Kidney epithelial cell (primary cell): ENCODE measurements at regions not wholly inside any gene's neighbourhood (a gene's known extent, or its start where the extent isn't known, plus 50 kb on each side); places are given as distances from the start of the nearest gene placed in this dataset.

ENCODE experiments used
- DNase-seq: peaks from one replicate; pipeline ENCODE4 v3.0.0-alpha.2; 2010; ENCODE audit warnings: low read depth
- H3K27me3 ChIP-seq: 2 replicates; pipeline ENCODE4 v1.6.0; 2011; ENCODE audit warnings: low read length; ENCODE audit not compliant: control insufficient read depth, insufficient read depth
- H3K36me3 ChIP-seq: 2 replicates; pipeline ENCODE4 v1.5.1; 2011; ENCODE audit warnings: low read length; ENCODE audit not compliant: control insufficient read depth, insufficient read depth
- H3K4me3 ChIP-seq: 2 replicates; pipeline ENCODE4 v1.5.1; 2011; ENCODE audit warnings: low read depth, mild to moderate bottlenecking, control low read depth, low read length
- CTCF ChIP-seq: IDR thresholded peaks from 2 replicates; pipeline ENCODE4 v1.5.1; 2011; ENCODE audit warnings: mild to moderate bottlenecking, moderate library complexity, low read length, control low read depth, inconsistent platforms; ENCODE audit not compliant: insufficient read depth, poor library complexity, severe bottlenecking

DNA sequence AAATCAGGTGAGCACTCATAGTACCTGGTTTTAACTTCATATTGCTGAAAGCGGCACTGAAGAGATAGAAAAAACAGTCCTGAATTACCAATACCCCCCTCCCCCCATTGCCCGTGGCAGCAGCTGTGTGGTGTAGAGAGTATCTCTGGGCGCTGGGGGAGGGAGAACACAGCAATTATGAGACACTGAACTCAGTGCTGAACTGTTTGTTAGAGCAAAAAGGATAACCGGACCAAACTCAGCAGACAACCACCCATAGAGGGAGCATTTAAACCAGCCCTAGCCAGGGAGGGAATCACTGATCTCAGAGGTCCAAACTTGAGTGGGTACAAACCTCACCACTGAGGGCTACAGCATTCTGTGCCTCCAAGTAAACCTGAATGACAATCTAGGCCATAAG is 457.4 kb upstream of the TEX13C start:
- no peak for DNase-seq
- no peak overlapping the region for H3K4me3 ChIP-seq
- no peaks in the 10 kb centered on the region for H3K36me3 ChIP-seq
- TF ChIP-seq CTCF, result no peak
- no peaks in the 10 kb centered on the region for H3K27me3 ChIP-seq

- Histone ChIP-seq H3K36me3 (no peaks in the 10 kb centered on the region), H3K27me3 (no peaks in the 10 kb centered on the region), H3K4me3 (no peak overlapping the region)
- no peak for DNase-seq
- TF ChIP-seq CTCF, result no peak
Observed at GRCh38 chrX:124863303-124863702, 456.4 kb upstream of the TEX13C start.

DNA sequence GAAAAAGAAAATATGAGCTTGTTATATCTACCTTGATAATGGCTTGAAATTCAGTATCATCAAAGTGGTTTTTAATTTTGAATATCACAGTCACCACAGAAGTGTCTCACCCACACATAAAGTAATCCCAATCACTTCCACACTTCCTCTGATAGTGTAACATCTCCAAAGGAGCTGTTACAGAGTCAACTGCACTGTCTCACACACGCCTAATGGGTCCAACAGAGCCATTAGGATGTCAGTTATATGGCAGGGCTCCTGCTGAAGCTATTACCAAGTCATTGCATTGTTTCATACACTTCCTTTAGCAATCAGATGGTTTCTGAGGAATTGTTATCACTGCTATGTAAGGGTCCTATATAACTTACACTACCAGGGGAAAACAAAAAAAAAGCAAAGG is 432.1 kb upstream of the TEX13C start:
- TF ChIP-seq CTCF, result no peak
- H3K36me3 ChIP-seq, result no peaks in the 10 kb centered on the region
- H3K4me3 ChIP-seq, result no peak overlapping the region
- no peak for DNase-seq
- no peaks in the 10 kb centered on the region for H3K27me3 ChIP-seq

DNA sequence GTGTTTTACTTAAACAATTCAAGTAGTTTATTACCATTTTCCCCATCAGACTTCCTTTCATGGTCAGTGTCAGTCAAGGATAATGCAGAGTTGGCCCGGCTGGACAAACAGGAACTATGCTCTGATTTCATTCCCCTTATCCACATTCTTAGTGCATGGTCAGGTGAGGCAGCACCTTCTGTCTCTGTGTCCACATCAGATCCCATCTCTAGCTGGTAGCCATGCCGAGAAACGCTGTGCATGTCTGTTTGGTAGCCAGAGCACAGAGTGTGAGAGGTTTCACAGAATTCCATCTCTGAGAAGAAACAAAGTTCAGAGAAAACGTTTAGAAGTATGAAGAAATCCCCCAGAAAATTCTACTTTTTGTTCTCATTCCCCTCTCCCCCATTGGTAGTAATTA is 423.7 kb upstream of the TEX13C start:
- TF ChIP-seq CTCF, result no peak
- no peak for DNase-seq
- no peaks in the 10 kb centered on the region for H3K36me3 ChIP-seq

DNA sequence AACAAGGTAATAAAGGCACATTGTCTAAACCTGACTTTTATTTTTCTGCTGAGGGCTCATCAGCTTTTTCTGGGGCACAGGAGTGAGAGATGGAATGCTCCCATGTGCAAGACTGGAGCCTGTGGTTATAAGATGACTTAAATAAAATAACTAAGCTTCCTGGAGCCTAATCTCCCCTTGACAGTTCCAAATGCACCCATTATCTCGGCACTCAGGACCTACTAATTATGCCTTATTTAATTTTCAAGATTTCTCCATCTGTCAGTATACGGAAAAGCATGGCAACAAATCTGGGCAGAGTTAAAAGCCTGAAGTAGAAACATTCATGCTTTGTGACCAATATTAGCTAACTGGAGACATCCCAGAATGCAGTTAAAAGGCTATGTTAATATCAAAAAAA is 416.7 kb upstream of the TEX13C start:
- DNase-seq, result no peak
- no peak for TF ChIP-seq CTCF
- no peaks in the 10 kb centered on the region for H3K36me3 ChIP-seq
- H3K4me3 ChIP-seq, result no peak overlapping the region
- H3K27me3 ChIP-seq, result no peaks in the 10 kb centered on the region

More for the DNA sequence above, 423.7 kb upstream of the TEX13C start:
- Histone ChIP-seq H3K4me3 (no peak overlapping the region), H3K27me3 (no peaks in the 10 kb centered on the region)

DNA sequence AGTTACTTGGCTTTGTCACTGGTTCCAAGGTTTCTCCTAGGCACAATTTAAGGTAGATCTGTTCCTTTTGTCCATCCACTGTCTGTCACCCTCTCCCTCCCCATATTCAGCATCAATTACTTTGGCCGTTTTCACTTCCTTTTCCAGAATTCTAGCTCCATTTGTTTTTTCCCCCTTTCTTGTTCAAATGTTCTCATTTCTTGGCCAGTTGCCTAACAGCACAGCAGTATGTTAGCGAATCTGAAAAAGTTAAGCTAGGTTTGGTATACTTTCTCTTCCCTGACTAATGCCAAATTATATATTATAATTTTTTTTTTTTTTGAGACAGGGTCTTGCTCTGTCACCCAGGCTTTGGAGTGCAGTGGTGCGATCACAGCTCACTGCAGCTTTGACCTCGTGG is 409.1 kb upstream of the TEX13C start:
- DNase-seq, result no peak
- Histone ChIP-seq H3K4me3 (no peak overlapping the region), H3K27me3 (no peaks in the 10 kb centered on the region), H3K36me3 (no peaks in the 10 kb centered on the region)
- no peak for TF ChIP-seq CTCF
